ENCODE measurements at regions not wholly inside any gene's neighbourhood (a gene's known extent, or its start where the extent isn't known, plus 50 kb on each side); places are given as distances from the start of the nearest gene placed in this dataset.

GRCh38 chrX:39528161-39528916 is 569.4 kb downstream of the BCOR start:
- no peaks in the 10 kb centered on the region for H3K36me3 Mint-ChIP-seq
- 89% methylated on average over 7 of the region's 9 CpGs for WGBS (ENCODE audit: insufficient coverage)
- intact Hi-C loops (cut with micrococcal nuclease), result no loop called here

GRCh38 chrX:39532761-39533160 is 565.0 kb downstream of the BCOR start:
- peaks cover 0 to 21% of the 10 kb centered on the region in 2 donors for H3K27me3 Mint-ChIP-seq (ENCODE audit: low read depth in 2 of 2)
- Histone ChIP-seq H3K27ac (ENCODE audit: low read length) (no peak overlapping the region), H3K4me3 (ENCODE audit: low read length) (no peak overlapping the region), H3K9me3 (ENCODE audit: control insufficient read depth, insufficient read depth, low read length) (no peaks in the 10 kb centered on the region), H3K36me3 (ENCODE audit: control insufficient read depth, insufficient read depth, low read length) (no peaks in the 10 kb centered on the region), H3K4me1 (ENCODE audit: control insufficient read depth, insufficient read depth, low read length) (no peaks in the 10 kb centered on the region), H3K27me3 (ENCODE audit: control insufficient read depth, insufficient read depth, low read length) (no peaks in the 10 kb centered on the region)
- H3K36me3 Mint-ChIP-seq, result no peaks in the 10 kb centered on the region
- no peak overlapping the region for H3K4me3 Mint-ChIP-seq
- no peak overlapping the region for H3K27ac Mint-ChIP-seq
- TF ChIP-seq, protein P1, sequence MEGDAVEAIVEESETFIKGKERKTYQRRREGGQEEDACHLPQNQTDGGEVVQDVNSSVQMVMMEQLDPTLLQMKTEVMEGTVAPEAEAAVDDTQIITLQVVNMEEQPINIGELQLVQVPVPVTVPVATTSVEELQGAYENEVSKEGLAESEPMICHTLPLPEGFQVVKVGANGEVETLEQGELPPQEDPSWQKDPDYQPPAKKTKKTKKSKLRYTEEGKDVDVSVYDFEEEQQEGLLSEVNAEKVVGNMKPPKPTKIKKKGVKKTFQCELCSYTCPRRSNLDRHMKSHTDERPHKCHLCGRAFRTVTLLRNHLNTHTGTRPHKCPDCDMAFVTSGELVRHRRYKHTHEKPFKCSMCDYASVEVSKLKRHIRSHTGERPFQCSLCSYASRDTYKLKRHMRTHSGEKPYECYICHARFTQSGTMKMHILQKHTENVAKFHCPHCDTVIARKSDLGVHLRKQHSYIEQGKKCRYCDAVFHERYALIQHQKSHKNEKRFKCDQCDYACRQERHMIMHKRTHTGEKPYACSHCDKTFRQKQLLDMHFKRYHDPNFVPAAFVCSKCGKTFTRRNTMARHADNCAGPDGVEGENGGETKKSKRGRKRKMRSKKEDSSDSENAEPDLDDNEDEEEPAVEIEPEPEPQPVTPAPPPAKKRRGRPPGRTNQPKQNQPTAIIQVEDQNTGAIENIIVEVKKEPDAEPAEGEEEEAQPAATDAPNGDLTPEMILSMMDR (IDR thresholded peaks at IDR 0.05), result no peak
- 98% methylated on average over 3 of the region's 4 CpGs for WGBS (ENCODE audit: insufficient coverage)
- intact Hi-C loops (cut with micrococcal nuclease), result no loop called here
- H3K9me3 Mint-ChIP-seq, result no peaks in the 10 kb centered on the region
- ATAC-seq, result no peak
- DNase-seq, result no peak
- no peaks in the 10 kb centered on the region for H3K4me1 Mint-ChIP-seq

More at GRCh38 chrX:39528161-39528916, 569.4 kb downstream of the BCOR start:
- Histone ChIP-seq H3K27ac (ENCODE audit: low read length) (no peak overlapping the region), H3K27me3 (ENCODE audit: control insufficient read depth, insufficient read depth, low read length) (no peaks in the 10 kb centered on the region), H3K9me3 (ENCODE audit: control insufficient read depth, insufficient read depth, low read length) (no peaks in the 10 kb centered on the region), H3K4me3 (ENCODE audit: low read length) (no peak overlapping the region), H3K4me1 (ENCODE audit: control insufficient read depth, insufficient read depth, low read length) (no peaks in the 10 kb centered on the region), H3K36me3 (ENCODE audit: control insufficient read depth, insufficient read depth, low read length) (no peaks in the 10 kb centered on the region)
- DNase-seq, result no peak
- peaks cover 0 to 6% of the 10 kb centered on the region in 2 donors for H3K27me3 Mint-ChIP-seq (ENCODE audit: low read depth in 2 of 2)
- no peak overlapping the region for H3K27ac Mint-ChIP-seq
- H3K4me1 Mint-ChIP-seq, result no peaks in the 10 kb centered on the region
- TF ChIP-seq, protein P1 (IDR thresholded peaks at IDR 0.05), result no peak
- no peak for ATAC-seq
- no peaks in the 10 kb centered on the region for H3K9me3 Mint-ChIP-seq
- no peak overlapping the region for H3K4me3 Mint-ChIP-seq

- H3K27ac ChIP-seq (ENCODE audit: low read length), result no peak overlapping the region
- no peak for ATAC-seq
- H3K36me3 ChIP-seq (ENCODE audit: control insufficient read depth, insufficient read depth, low read length), result no peaks in the 10 kb centered on the region
- Mint-ChIP-seq H3K27ac (no peak overlapping the region), H3K9me3 (no peaks in the 10 kb centered on the region), H3K4me1 (no peaks in the 10 kb centered on the region), H3K27me3 (ENCODE audit: low read depth in 2 of 2) (peaks cover 0 to 18% of the 10 kb centered on the region in 2 donors), H3K36me3 (no peaks in the 10 kb centered on the region), H3K4me3 (no peak overlapping the region)
- no peak overlapping the region for H3K4me3 ChIP-seq (ENCODE audit: low read length)
- intact Hi-C loops (cut with micrococcal nuclease), result no loop called here
- TF ChIP-seq, protein P1 (IDR thresholded peaks at IDR 0.05), result no peak
- no peak for DNase-seq
- no peaks in the 10 kb centered on the region for H3K4me1 ChIP-seq (ENCODE audit: control insufficient read depth, insufficient read depth, low read length)
- no peaks in the 10 kb centered on the region for H3K27me3 ChIP-seq (ENCODE audit: control insufficient read depth, insufficient read depth, low read length)
- no peaks in the 10 kb centered on the region for H3K9me3 ChIP-seq (ENCODE audit: control insufficient read depth, insufficient read depth, low read length)
- 91% methylated on average over 7 of the region's 7 CpGs for WGBS (ENCODE audit: insufficient coverage)
These were observed 562.8 kb downstream of the BCOR start for GRCh38 chrX:39534949-39535348.

DNA sequence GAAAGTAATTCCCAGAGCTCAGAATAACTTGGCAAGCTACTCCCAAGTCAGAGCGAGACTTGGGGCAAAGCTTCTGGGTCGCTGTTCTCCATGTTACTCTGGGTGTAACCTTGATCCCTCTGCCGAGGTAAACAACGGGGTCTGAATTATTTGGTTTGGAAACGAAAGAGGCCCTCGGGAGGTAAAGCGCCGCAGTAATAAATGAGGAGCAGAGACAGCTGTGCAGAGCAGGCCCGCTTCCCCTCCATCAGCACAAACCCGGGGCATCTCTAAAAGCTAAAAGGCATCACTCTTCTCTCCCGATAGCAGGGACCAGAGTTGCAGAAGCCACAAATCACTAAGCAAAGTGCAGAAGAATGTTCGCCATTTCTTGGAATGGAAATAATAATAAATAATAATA is 561.5 kb downstream of the BCOR start:
- H3K36me3 Mint-ChIP-seq, result no peaks in the 10 kb centered on the region
- no peaks in the 10 kb centered on the region for H3K4me1 Mint-ChIP-seq
- Histone ChIP-seq H3K9me3 (ENCODE audit: control insufficient read depth, insufficient read depth, low read length) (no peaks in the 10 kb centered on the region), H3K27ac (ENCODE audit: low read length) (no peak overlapping the region), H3K4me1 (ENCODE audit: control insufficient read depth, insufficient read depth, low read length) (no peaks in the 10 kb centered on the region), H3K27me3 (ENCODE audit: control insufficient read depth, insufficient read depth, low read length) (no peaks in the 10 kb centered on the region), H3K36me3 (ENCODE audit: control insufficient read depth, insufficient read depth, low read length) (no peaks in the 10 kb centered on the region), H3K4me3 (ENCODE audit: low read length) (no peak overlapping the region)
- H3K9me3 Mint-ChIP-seq, result no peaks in the 10 kb centered on the region
- no peak for ATAC-seq
- peaks cover 0 to 18% of the 10 kb centered on the region in 2 donors for H3K27me3 Mint-ChIP-seq (ENCODE audit: low read depth in 2 of 2)
- H3K27ac Mint-ChIP-seq, result no peak overlapping the region
- 96% methylated on average over 9 of the region's 12 CpGs for WGBS (ENCODE audit: insufficient coverage)
- intact Hi-C loops (cut with micrococcal nuclease), result no loop called here
- TF ChIP-seq, protein P1 (IDR thresholded peaks at IDR 0.05), result no peak
- H3K4me3 Mint-ChIP-seq, result no peak overlapping the region
- DNase-seq, result no peak

All from natural killer cell (primary cell).